Activated CD8-positive, alpha-beta memory T cell treated with anti-CD3 and anti-CD28 coated beads, Interleukin-2, amount 50 U/mL, for 1 hour (primary cell): ENCODE measurements at regions not wholly inside any gene's neighbourhood (a gene's known extent, or its start where the extent isn't known, plus 50 kb on each side); places are given as distances from the start of the nearest gene placed in this dataset.

Source experiments
- DNase-seq: peaks from one replicate; pipeline ENCODE4 v3.0.0-alpha.2; 2020; ENCODE audit errors: extremely low read depth

DNA sequence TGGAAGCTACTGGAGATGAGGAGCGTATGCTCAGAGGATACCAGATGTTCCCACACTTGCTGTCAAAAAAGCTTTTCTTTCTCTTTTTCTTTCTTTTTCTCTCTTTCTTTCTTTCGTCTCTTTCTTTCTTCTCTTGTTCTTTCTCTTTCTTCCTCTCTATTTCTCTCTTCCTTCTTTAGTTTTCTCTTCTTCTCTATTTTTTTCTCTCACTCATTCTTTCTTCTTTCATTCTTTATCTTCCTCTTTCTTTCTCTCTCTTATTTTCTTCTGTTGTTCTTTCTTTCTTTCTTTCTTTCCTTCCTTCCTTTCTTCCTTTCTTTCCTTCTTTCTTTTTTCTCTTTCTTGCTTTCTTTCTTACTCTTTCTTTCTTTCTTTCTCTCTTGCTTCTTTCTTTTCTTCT, 457.6 kb downstream of the CMPK2 start:
- DNase-seq, result no peak

DNA sequence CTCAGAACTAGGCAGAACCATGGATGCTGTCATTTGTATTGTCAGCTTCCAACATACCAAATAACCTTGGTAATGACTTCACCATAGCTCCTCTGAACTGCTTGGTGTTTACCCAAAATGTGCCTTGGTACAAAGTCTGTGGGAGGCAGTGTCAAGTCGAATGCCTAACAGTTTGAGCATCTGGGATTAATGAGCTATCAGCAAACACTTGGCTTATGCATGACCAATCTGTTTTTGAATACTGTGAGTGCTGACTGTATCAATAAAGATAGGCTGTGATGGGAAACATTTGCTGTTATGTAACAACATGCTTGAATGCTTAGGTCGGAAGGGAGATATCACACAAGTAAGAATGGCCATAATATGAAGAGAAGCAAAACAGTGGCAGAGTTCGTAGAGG, 455.4 kb downstream of the CMPK2 start:
- DNase-seq, result no peak

DNA sequence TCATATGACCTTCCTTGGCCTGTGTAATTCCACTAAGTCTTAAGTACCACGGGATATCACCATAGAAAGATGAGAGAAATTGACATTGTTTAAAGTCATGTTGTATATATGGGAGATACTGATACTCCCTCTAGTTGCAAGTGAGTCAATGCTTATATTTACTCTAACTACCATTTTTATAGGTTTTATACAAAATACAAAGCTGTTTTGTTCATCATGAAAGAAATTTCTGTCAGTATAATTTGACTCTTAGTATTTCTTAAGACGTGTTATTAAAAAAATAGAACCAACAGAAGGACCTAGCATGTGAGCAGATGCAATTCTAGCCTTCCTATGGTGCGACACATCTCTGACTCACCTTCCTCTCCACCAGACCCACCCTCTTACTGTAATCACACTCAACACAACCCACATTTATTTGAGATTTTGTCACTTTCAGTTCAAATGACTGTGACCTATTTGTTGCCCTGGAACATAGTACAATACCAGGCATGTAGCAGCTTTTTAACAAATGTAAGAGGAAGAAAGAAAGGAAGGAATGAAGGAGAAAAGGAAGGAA, 453.1 kb downstream of the CMPK2 start:
- no peak for DNase-seq

DNA sequence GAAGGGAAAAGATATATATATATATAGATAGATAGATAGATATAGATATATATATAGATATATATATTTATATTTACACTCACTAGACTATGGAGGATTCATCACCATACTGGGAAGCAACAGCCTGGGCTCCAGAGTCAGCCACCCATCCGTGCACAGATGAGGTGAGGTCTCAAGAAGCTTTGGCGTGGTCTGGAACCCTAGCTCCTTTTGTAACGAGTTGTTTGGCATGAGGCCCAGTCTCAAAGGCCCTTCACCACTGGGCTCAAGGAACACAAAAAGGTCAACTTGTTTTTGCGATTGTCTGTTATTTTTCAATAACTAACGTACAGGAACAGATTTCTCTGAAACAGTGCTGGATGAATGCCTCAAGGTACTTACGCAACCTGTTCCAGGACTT, 448.7 kb downstream of the CMPK2 start:
- DNase-seq, result no peak

DNA sequence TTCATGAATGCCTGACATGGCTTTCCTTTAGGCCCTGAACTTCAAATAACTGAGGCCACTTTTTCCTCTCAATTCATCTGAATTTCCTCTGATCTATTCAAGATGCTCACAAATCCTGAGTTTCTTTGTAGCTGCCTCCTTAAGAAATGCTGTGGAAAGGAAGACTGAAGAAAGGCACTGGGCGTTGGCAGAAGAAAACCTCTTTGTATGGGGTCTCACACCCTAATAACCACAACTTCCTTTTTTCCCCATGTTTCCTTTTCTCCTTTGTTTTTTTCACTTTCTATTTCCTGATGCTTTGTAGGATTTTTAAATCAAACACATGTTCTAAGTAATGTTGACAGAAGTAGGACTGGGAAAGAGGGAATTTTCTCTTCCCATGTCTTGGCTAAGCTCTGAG, 447.4 kb downstream of the CMPK2 start:
- DNase-seq, result no peak

DNA sequence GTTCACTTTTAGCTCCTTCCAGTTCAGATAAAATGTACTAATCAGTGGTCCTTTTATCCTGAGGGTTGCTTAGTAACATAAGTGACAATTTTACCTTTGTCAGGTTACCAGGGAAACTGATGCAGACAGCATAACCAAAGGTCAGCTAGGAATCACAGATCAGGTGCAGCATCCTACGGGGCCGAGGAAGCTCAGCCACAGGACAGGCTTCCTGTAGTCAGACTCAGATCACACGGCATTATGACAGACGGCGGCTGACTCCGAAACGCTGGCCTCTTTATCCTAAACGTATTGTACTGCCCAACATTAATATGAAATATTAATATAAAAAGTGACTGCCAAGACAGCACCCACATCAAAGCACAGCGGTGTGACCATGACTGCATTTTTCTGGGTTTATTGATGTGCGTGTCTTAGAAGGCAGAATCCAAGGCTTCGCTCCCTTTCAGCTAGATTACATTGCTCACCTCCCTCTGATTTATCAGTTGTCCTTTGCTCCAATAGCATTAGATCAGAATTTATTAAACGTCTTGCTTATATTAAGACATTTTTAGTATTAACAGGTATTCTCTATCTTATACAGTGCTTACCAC, 444.5 kb downstream of the CMPK2 start:
- DNase-seq, result no peak

DNA sequence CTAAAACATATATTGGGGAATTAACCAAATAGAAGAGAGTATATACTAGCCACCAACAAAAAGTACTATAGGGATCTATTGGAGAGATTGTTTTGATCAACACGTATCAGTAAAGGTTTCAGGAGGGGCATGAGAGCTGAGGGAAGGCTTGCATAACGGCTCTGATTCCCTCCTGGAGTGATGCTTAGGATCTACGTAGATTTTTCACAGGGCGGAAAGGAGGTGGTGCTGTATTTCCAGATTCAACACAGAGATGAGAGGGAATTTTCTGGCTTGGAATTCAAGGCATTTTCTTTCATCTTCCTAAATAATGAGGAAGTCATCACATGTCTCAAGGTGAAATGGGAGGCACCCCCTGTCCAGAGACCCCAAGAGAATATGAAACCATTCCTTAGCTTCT, 443.8 kb downstream of the CMPK2 start:
- DNase-seq, result no peak

DNA sequence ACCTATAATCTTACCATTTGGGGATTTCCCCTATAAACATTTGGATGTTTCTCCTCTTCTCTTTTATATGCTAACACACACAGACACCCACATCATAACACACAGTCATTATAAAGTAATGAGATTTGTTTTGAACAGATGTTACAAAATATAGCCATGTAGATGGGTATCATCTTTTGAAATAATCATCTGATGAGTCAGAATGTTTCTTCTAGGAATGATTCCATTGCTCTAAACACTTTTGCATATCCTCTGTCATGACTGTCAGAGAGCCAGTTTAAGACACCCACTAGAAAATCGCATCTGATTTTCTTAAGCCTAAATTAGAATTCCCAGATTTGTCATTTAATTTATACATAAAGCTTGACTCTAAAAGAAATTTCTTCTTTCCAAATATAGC, 442.6 kb downstream of the CMPK2 start:
- no peak for DNase-seq

DNA sequence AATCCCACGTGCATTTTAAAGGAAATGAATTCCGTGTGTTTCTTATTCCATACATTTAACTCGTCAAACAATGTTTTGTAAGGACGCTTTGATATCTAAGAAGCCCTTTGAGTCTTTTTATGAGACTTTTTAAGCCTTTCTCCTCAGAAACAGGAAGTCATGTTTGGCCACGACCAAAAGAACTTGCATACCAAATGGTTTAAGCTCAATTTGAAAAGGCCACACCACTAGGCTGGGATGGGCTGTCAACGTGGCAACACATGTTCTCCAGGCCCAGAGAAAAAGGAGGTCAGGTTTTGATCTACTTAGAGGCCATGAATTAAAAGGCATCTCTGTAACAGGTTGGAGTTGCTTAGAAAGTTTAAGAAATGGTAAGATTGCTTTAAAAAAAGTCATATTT, 441.8 kb downstream of the CMPK2 start:
- no peak for DNase-seq

DNA sequence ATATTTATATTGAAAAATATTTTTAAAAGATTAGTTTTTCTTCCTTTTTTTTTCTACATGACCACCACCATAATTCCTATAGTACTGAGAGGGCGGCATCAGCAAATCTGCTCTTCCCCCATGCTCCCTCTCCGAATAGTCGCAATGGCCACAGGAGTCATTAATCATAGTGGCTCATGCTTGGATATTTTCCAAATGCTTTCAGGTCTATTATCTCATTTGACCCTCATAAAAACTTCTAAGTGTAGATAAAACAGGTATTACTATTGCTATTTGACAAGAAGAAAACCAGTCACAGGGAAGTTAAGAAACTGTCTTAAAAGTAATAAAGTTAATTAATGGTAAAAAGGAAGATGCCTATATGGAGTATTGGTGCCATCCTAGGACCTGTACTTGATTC, 440.7 kb downstream of the CMPK2 start:
- no peak for DNase-seq

DNA sequence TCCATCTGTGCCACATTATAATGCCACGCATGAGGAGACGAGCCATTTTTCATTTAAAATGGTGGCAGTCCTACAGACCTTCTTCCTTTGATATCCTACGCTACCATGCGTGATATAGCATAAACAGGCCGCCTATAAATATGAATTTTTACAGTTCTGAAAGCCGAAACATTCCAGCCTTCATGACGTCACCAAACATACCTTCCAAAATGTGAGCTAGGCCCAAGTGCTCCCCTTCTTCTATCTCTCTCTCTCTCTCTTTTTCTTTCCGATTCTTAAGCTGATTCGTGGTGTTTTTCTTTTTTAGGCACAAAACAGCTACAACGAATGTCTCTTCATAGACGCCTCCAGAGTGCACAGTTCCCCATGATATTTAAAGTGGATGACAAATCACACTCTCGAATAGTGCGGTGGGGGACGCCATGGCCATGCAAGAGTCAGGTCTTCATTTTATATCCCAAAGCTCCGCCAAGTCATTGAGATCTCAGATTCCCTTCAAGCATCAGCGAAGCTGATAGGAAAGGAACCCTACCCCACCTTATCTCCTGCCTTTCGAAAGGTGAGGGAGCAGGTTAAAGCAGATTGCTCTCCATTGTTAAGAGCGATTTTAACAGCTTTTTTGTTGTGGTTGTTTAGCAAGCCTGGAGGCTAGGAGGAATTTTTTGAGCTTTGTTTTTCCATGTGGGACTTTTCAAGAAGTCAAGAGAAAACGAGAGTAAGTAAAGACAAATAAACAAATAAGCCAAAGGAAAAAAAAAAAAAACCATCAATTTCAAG, 436.3 kb downstream of the CMPK2 start:
- no peak for DNase-seq

DNA sequence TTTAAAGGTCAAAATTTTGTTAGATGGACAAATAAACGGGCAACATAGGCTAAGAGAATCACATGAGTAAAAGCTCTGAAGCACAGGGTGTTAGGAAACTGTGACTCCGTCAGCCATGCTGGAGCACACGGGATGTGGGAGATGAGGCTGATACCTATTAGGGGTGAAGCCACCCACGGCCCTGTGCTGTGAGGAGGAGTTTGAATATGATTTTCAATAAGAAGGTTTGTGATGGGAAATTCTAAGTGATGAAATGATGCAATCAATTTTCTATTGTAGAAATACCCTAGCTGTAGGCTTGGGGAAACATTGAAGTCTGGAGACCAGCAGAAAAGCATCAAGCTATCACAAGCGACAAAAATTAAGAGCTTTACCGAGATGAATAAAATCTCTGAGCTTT, 431.3 kb downstream of the CMPK2 start:
- DNase-seq, result no peak

DNA sequence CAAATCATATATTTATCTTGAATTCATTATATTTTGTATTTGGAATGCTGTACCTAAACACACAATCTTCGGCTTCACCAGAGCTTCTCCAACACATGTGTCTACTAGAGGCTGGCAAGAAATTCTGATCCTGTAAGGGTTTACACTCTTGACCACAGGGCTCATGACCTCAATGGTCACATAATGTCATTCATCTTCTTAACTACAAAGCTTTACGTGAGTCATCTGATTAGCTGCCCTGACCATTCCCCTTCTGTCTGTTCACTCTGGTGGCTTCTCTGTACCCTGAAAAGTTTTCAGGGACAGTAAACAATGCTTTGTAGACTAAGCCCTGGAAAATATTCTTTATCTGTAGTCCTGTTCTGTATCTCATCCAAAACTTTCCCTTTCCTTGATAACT, 423.9 kb downstream of the CMPK2 start:
- DNase-seq, result no peak

DNA sequence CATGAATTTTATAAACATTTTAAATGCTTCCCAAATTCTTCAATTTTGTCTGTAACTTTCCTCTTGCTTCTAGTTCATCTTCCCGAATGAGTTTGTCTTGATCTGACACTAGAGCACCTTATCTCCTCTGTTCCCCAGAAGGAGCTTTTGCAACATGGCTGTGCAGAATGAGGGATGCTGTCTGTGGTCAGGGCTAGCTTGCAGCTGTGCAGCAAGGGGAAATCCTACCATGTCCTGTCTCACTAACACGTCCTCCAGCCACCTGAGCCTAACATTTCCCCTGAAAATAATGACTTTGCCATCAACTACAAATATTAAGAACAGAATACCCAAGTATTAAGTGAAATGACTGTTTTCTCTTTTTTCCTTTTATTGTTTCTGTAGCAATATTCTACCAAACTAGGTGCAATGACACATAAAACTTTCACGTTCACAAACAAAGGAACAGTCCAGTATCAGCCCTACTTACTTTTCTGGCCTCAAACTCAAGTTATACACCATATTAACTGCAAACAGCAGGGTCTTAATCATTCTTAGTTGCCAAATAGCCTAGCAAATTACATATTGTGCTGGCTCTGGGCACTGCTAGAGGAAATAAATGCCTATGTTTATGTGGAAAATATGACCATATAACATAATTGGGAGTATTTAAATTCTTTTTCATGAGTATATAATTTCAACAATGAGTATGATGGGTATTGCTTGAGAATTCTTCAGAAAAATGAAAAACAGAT, 423.3 kb downstream of the CMPK2 start:
- no peak for DNase-seq

DNA sequence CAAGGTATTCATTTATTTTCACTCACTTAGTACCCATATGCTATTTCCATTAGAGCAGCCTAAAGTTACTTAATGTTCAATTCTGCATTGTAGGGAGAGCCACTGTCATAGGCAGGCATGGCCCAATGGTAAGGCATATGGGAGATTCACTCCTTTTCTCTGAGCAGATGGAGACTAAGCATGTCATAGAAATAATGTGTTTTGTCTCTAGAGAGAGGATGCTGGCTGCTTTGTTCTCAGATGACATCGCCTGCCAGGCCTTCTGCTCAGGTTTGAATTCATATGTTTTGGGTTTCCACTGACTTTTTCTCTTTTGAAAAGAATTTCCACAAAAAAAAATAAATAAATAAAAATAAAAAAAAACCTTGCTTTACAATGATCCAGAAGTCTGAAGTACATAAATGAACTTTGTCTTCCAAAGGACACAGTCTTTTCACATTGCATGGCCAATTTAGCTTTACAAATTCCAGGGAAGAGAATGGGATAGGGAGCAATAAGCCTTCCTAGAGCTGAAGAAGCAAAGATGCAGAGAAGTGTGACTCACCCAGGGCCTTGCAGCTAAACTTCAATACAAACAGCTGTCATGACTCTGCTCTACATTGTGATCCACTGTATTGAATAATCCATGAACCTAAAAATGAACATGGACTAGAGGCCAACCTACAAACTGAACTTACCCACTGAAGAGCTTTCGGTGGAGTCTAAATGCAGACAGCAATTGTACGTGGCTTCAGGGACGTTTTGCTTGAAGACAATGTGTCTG, 422.5 kb downstream of the CMPK2 start:
- DNase-seq, result no peak

DNA sequence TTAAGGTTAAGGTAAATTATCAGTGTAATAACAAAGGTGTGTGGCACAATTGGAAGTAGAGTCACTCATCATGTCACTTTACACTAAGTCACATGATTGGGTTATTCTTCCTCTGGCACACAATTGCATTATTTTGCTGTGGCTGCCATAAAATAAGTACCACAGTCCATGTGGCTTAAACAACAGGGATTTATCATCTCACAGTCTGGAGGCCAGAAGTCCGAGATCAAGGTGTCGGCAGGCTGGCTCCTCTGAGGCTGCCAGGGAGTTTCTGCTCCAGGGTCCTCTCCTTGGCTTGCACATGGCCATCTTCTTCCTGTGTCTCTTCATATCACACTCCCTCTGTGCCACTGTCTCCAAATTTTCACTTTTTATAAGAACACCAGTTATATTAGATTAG, 421.2 kb downstream of the CMPK2 start:
- DNase-seq, result no peak

DNA sequence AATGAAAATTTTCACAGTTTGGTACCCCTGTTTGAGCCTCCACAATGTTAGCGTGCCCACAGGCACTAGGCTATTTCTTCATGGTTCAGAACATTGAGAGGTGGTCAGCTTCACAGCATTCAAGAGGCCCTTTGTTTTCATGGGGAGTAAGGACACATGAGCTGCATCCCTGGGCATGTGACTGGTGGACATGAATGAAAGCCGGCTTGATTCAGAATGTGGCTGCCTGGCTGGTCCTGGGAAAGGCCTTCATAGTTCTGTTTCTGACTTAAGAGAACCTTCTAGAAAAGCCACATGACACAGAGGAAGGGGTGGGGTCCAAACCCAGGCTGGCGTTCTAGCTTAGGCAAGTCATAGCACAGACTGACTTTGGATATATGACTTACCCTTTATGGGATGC, 420.6 kb downstream of the CMPK2 start:
- DNase-seq, result no peak

DNA sequence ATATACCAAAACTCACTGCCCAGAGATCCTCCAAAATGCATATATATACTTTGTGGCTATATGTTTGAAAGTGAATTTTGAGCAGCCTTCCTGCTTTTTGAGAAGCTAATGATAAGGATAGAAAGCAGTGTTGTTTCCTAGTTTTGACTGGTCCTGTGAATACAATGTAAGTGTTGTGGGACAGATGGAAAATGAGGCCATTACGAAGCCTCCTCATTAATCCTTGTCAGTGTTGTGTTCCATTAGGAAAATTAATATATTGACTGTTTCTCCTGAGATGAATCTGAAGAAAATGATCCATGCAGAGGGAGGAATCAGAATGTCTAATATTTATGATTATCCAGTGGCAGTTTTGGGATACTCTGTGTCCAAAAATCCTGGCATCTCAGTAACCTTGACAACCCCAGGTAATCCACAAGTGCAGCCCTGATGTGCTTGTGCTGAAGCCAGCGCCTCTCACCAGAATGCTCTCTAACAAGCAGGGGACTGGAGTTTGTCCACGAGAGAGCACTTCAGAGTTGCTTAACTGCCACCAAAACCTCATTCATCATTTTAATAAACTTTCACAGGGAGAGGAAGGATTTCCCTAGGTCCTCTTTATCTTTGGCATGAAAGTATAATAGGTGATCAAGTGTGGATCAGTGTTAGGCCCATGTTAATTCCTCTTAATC, 418.6 kb downstream of the CMPK2 start:
- no peak for DNase-seq

DNA sequence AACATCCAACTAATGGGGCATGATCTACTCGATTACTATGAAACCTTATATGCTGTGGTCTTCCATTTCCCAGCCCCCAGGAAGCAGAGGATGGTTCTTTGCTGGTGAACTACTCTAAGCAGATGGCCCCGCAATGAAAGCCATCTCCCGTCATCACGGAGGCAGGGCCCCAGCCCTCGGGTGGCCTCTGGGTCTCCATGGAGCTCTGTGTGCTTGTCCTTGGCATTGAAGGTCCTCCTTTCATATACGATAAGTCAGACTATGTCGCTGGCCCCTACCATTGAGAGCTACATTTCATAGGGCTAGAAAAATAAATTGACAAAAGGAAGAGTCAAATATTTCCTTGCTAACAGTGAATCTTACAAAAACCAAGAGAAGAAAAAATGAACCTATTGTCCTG, 416.8 kb downstream of the CMPK2 start:
- DNase-seq, result no peak

DNA sequence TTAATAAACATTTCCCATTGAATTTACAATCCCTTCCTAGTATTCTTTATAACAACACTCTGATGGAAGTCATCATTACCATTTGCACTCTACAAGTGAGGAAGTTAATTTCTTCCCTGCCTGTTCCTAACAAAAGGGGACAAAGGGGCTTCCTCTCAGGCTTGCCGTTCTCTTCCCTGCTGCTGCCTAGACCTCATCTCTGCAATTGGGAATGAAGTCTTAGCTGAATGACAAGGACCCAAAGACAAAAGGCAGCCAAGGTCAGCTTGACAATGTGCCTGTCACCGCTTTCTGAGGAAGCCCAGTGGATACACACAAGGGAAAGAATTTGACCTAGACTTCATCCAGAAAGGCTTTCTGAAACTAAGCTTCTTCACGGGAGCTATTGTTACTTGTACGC, 416.4 kb downstream of the CMPK2 start:
- no peak for DNase-seq

DNA sequence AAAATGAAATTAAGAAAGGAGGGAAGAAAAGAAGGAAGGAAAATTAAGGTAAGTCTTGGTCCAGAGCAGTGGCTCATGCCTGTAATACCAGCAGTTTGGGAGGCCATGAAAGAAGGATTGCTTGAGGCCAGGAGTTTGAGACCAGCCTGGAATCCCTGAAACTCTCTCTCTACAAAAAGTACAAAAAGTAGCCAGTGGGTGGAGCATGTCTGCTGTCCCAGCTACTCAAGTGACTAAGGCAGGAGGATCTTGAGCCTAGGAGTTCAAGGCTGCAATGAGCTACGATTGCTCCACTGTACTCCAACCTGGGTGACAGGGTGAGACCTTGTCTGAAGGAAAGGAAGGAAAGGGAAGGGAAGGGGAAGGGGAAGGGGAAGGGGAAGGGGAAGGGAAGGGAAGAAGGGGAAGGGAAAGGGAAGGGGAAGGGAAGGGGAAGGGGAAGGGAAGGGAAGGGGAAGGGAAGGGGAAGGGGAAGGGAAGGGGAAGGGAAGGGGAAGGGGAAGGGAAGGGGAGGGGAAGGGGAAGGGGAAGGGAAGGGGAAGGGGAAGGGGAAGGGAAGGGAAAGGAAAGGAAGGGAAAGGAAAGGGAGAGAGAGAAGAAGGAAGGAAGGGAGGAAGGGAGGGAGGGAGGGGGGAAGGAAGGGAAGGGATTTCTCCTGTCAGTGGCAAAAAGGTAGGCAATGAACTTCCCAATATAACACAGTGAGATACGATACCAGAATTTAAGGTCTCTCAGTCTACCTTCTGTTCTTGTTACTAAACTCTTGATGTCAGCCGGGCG, 412.8 kb downstream of the CMPK2 start:
- DNase-seq, result no peak
